ENCODE measurements at regions not wholly inside any gene's neighbourhood (a gene's known extent, or its start where the extent isn't known, plus 50 kb on each side); places are given as distances from the start of the nearest gene placed in this dataset.

DNA sequence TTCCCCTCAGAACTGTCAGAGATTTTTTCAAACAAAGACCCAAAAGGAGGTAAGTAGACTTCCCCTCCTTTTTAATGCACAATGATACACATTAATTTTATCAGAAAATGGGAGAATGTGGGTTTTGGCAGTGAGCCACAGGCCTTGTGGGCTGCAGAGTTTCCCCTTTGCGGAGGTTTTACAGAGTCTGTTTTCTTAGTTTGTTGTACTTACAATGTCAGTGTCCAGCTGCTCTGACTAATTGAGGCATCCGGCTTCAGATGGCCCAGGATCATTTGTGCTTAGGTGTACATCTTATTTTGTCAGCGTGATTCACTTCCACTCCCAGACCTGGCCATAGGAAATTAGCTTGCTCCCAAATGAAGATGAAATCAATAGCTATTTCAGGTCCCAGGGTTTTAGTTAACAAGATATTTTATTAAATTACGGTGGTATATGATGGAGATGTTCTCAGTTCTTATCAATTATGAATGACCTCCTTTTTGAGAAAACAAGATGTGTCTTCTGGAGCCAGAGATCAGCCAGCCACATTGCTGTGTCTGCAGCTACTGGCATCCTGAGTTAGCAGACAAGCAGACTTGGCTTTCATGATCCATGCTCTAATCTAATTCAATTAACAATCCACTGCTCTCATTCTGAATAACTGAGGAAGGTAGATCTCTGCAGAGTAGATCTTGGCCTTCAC, 1086.6 kb upstream of the SORCS1 start:
- DNase-seq (ENCODE audit: extremely low read depth, low read depth): no peak
- TF ChIP-seq, protein P1, sequence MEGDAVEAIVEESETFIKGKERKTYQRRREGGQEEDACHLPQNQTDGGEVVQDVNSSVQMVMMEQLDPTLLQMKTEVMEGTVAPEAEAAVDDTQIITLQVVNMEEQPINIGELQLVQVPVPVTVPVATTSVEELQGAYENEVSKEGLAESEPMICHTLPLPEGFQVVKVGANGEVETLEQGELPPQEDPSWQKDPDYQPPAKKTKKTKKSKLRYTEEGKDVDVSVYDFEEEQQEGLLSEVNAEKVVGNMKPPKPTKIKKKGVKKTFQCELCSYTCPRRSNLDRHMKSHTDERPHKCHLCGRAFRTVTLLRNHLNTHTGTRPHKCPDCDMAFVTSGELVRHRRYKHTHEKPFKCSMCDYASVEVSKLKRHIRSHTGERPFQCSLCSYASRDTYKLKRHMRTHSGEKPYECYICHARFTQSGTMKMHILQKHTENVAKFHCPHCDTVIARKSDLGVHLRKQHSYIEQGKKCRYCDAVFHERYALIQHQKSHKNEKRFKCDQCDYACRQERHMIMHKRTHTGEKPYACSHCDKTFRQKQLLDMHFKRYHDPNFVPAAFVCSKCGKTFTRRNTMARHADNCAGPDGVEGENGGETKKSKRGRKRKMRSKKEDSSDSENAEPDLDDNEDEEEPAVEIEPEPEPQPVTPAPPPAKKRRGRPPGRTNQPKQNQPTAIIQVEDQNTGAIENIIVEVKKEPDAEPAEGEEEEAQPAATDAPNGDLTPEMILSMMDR (IDR thresholded peaks at IDR 0.05; ENCODE audit: low read depth, low read length, missing control alignments): no peak
- no peak overlapping the region for H3K4me3 ChIP-seq (replicated peaks; ENCODE audit: low read depth, low read length)

DNA sequence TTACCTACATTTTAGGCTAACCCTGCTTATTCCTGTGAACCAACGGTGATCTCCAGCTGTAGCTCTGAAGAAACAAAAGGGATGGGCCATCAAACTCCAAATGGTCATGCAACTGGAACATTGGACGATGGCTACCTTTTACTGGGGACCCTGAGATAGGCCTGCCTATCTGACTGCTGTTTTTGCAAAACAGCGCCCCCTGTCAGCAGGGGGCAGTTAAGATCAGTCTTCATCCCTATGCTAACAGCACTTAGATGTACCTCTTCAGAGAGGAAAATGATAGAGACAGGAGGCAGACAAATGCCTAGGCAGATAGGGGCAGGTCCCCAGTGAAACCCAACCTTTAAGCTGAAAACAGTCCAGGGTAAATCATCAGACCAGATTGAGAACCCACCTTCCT, 1085.4 kb upstream of the SORCS1 start:
- TF ChIP-seq, protein P1 (IDR thresholded peaks at IDR 0.05; ENCODE audit: low read depth, low read length, missing control alignments): peak; percentile 4
- H3K4me3 ChIP-seq (replicated peaks; ENCODE audit: low read depth, low read length): no peak overlapping the region
- DNase-seq (ENCODE audit: extremely low read depth, low read depth): no peak

DNA sequence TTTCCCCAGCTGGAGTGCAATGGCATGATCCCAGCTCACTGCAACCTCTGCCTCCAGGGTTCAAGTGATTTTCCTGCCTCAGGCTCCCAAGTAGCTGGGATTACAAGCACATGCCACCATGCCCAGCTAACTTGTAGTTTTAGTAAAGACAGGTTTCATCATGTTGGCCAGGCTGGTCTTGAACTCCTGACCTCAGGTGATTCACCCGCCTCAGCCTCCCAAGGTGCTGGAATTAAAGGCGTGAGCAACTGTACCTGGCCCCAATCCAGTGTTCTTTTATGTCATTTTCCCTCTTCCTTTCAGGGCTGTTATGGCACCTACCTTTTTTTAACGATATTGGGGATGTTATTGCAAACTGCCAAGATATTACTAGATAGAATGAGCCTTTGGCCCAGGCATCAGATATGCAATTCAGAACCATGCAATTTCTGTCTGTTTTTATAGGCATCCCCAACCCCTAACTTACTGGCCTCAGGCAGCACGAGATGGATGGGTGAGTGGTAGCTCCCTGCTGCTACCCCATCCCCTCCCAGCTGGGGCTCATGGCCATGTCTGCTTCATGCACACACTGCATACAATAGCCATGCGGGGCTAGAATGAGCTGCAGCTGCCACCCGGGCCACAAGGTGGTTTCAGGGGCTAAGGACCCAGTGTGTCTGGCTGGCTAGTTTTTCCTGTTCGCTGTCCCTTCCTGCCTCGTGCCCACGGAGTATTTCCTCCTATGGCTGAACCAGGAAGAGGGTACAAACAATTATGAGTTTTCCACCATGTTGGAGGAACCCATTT, 1080.1 kb upstream of the SORCS1 start:
- DNase-seq (ENCODE audit: extremely low read depth, low read depth): no peak
- no peak overlapping the region for H3K4me3 ChIP-seq (replicated peaks; ENCODE audit: low read depth, low read length)
- TF ChIP-seq, protein P1 (IDR thresholded peaks at IDR 0.05; ENCODE audit: low read depth, low read length, missing control alignments): no peak

DNA sequence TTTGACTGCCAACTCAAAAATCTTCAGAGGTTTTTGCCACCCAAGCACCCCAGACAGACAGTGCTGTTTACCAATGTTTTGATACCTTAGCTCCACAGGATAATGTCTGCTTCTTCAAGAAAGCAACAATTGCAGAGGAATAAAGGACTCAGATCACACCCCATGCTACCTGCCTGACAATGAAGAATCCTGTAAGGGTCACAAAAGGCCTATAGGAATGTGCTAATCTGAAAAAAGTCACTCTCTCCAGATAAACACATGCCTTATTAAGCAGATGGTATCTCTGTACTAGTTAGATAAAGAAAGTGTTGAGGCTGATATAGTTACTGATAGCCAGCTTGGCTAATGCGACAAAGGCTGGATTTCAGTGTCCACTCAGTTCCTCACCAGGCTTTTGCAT, 1076.7 kb upstream of the SORCS1 start:
- DNase-seq (ENCODE audit: extremely low read depth, low read depth): no peak
- TF ChIP-seq, protein P1 (IDR thresholded peaks at IDR 0.05; ENCODE audit: low read depth, low read length, missing control alignments): no peak
- H3K4me3 ChIP-seq (replicated peaks; ENCODE audit: low read depth, low read length): no peak overlapping the region

DNA sequence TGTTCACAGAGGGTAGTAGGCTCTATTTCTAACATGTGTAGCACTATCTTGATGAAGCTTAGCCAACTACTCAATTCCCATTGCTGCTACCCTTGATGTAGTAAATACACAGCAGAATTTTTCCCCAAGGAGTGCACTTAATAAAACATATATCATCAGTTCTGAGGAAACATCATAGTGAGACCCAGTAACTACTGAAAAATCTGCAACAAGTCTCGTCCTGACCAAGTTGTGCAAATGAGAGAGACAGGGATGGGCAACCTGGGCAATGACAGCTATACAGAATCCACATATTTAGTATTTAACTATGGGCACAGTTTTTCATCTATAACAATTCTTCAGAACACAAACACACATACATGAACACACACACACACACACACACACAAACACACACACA, 1073.8 kb upstream of the SORCS1 start:
- TF ChIP-seq, protein P1 (IDR thresholded peaks at IDR 0.05; ENCODE audit: low read depth, low read length, missing control alignments): no peak
- DNase-seq (ENCODE audit: extremely low read depth, low read depth): no peak
- H3K4me3 ChIP-seq (replicated peaks; ENCODE audit: low read depth, low read length): no peak overlapping the region

DNA sequence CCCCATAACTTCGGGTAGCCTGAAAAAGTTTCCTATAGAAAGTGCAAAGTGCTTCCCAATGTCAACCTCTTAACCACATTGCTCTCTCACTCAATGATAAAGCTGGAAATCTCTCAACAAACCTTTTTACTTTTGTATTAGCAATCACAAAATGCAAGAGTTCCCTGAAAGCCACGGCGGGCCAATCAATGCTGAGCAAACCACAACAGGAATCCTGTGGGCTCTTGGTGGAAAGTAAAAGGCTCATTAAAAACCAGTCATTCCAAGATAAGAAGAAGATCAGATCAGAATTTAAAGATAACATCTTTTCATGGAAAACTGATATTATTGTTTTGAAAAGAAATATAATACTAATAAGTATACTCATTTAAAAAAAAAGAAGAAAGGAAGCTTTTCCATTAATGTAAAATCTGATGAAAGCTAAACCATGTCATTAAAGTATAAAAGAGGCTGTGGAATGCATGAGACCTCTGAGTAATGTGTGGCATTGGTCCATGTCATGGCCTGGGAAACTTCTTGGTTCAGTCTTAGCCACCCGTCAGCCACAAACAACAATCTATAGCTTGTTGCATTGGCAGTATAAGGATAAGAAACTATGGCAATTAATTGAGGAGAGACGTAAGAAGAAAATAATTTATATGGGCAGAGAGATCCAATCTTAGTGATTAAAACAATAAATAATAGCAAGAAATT, 1066.1 kb upstream of the SORCS1 start:
- H3K4me3 ChIP-seq (replicated peaks; ENCODE audit: low read depth, low read length): no peak overlapping the region
- no peak for DNase-seq (ENCODE audit: extremely low read depth, low read depth)
- TF ChIP-seq, protein P1 (IDR thresholded peaks at IDR 0.05; ENCODE audit: low read depth, low read length, missing control alignments): no peak
